IPS-NIHi7 (cell line): ENCODE measurements at regions not wholly inside any gene's neighbourhood (a gene's known extent, or its start where the extent isn't known, plus 50 kb on each side); places are given as distances from the start of the nearest gene placed in this dataset.

Source experiments
- DNase-seq: peaks from one replicate; pipeline ENCODE4 v3.0.0; 2012; ENCODE audit warnings: mixed read lengths; ENCODE audit errors: extremely low spot score

DNA sequence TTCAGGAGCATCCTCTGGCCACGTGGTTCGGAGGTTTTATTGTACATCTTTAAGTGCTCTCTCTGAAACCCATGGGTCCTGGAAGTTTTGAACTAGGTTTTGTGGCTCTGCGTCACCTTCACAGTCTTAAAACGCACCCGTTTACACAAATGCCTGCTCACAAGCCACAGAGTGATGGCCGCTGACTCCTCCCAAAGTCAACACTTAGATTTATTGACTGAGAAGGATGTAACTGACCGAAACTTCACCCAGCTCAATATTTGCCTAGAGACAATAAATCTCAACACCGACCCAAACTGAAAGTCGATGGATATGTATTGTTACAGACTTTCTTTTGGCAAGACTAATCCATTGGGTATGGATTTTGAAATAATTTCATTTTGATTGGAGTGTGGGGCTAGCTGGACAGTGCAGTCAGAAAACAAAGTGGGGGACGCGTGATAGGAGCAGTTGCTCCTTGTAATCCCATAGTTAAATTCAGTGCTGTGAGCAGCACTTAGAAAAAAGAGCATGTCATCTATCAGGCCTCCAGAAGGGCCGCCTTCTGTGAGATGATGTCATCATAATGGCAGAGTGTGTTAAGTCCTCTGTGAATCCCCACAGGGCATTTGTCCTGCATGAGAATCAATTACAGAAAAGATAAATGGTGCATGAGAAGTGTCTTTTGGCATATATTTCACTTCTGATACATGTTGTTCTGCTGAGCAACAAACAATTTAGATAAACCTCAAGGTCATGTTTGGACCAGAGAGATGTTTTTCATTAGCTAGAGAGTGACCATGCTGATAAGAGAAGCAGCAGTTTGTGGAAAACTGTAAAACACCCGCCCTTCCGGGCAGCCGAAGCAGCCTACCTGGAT lies 183.7 kb downstream of the INO80D start:
- no peak for DNase-seq

DNA sequence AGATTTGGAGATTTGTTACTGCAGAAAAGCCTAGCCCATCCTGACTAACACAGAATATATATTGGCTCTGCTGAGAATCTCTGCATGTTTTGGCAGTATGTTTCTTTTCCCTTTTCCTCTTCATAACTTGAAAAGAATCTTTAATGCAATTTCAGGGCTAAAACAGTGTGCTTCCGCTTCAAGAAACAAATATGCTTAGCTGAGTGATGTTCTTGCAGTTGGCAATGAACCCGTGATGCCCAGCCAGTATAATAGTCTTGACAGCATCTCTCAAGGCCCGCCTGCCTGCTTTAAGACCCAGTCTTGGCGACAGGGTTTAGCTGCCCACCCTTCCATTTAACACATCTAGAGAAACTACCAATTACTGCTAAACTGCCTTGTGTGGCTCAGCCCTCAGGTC lies 184.5 kb downstream of the INO80D start:
- no peak for DNase-seq

DNA sequence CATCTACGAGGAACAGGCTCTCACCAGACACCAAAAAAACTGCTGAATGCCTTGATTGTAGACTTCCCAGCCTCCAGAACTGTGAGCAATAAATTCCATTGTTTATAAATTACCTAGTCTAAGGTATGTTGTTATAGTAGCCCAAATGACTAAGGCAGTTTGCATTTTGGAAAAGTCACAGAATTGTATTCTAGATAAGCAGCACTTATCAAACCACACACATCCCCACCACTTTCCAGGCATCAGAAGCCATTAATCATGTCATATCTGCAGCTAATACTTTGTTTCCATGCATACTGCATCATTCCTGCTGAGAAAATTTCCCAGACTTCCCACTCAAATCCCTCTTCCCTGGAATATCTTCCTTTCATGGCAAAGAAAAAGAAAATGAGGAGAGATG lies 187.2 kb downstream of the INO80D start:
- no peak for DNase-seq

DNA sequence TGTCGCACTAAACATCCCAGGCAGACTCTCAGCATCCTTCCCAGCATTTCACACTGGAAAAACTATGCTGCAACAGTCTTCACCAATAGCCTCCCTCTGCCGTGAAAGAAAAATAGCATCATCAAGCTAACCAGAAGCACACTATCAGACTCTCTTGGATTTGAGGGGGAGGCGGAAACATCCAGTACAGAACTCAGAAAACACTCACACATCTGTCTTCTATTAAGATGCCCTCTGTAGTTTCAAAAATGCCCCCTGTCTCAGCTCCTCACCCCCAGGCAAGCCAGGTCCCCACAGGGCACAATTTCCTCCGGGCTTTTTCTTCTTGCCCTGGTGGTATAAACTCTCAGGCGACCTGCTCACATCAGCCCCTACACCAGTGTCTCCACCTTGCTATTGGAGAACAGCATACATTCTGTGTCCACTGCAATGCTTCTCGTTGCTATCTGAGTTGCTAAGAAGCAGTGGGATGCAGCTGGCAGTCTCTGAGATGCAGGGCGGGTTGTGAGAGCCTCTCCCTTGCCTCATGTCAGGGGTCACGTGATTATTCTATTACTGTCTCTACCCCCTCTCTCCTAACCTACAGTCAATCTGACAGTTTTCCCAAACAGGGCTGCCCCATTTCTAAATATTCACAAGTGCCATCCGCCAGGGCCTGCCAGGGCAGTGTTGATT lies 189.9 kb downstream of the INO80D start:
- DNase-seq: no peak

DNA sequence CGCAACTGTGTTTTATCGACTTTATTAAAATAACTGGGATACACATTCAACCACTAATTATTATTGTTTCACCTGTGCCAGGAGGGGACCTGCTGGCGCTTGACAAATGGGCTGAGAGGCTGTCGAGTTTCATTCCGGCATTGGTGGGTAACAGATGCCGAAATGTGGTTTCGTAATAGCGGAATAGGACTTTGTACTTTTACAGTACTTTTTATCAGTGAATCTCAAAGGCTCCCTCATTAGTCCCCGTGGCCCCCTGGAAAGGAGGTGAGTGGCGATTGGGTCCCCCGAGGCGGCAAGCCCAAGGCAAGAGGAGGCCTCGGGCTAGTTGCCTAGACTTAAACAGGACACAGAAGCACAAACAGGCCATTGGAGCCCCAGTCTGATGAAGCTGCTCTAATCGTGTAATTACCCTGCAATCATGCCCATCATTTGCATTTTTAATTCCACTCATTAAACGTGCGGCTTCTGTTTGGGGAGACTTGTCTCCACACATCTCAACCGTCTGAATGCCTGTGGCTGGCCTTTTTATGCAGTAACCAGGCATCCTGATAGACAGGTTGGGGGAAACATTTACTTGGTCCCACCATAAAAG lies 193.2 kb downstream of the INO80D start:
- DNase-seq: no peak

DNA sequence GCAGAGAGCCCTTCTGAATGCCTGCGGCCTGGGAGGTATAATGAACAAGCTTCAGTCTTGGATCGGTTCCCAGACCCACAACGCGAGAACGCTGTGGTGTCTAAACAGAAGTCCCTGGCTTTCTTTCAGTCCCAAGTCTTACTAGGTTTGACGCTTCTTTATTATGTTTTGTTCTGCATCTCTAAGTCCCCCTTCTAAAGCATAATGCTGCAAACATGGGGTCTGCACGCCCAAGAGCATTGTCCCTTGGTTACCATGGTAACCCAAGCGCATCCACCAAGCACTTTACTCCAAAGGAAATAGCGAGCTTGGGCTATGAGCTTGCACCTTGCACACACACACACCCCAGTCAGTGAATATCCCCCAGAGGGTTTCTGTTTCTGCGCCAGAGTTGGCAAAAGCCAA lies 193.7 kb downstream of the INO80D start:
- no peak for DNase-seq

DNA sequence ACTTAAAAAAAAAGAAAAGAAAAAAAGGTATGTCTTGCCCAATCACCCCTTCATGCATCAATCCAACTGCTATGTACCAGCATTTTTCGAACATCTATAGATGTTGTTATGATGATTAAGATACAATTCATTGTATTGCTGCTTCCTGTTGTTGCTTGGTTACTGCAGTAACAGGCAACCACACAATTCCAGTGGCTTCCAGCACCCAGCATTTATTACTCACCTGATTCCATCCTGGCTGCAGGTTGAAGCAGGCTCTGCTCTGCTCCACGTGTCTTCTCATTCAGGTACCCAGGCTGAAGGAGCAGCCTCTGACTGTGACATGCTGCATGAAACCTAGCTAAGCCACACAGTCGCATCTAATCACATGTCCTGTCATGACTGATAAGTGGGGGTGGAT lies 196.9 kb downstream of the INO80D start:
- no peak for DNase-seq

DNA sequence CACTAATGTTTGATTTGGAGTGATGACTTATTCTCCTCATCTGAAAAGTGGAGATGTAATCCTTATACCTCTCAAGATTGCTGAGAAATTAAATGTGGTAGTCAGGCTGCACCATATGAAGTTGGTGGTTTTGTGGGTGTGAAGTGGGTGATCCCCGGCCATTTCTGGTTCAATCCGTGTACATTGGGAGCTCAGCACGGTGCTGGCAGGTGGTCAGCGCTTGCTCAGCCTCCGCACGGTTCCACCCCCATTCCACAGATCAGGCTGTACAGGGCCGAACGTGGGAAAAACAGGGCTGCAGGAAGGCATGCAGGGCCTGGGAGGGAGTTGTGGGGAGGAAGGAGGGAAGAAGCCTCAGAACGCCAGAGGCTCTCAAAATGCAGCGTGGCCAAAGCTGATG lies 198.3 kb downstream of the INO80D start:
- no peak for DNase-seq

DNA sequence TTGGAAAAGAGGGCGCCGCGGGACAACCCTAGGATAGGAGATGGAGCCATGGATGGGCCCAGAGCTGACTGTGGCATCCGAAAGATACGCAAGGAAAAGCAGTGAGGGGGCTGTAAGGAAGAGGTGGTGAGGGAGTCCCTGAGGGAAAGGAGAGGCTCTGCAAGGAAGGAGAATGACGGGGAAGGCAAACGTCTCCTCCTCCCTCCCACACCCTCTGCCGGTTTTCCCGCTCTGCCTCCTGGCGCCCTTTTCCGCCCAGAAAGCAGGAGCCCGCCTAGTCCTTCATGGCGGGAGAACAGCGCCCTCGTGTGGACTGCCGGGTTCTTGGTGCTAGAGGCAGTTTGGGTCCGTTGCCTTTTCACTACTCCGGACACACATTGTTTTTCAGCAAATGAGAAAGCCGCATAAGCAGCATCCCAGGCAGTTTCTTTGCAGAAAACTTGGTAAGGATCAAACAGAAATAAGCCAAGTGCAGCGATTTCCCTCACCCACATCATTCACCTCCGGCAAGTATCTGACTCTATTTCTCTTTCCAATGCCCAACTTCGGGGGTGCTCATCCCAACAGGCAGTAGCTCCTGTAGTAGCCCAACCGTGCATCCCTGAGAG lies 200.4 kb downstream of the INO80D start:
- peak; percentile 96 for DNase-seq

DNA sequence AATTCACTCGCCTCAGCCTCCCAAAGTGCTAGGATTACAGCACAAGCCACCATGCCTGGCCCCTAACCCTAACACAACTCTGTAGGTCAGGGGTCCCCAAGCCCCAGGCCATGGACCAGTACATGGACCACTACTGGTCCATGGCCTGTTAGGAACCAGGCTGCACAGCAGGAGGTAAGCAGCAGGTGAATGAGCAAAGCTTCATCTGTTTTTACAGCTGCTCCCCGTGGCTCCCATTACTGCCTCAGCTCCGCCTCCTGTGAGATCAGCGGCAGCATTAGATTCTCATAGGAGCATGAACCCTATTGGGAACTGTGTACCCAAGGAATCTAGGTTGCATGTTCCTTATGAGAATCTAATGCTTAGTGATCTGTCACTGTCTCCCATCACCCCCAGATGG lies 201.7 kb downstream of the NRP2 start:
- no peak for DNase-seq

DNA sequence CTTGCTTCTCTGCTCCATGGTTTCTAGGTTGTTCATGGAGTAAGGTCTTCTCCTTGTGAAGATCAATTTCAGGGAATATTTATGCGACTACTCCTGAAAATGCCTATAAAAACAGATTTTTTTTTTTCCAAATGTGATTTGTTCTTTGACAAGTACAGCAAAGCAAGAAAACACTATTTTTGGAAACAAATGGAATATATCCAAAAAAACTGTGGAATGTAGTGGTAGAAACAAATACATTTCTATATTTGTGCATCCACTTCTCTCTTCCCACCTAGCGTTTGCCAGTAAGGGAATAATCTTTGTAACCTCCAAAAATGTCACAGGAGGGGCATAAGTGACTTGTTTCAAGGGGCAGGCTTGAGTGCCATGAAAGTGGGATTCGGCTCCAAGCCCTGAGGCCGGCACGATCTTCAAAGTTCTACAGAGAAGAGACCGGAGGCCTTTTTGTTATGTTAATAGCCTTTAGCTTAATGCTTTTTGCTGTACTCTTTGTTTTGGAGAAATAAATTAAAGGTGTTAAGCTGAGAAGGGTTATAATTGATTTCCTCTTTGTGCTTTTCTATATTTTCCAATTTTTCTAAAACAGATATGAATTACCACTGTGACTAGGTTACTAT lies 200.6 kb downstream of the NRP2 start:
- DNase-seq: no peak

DNA sequence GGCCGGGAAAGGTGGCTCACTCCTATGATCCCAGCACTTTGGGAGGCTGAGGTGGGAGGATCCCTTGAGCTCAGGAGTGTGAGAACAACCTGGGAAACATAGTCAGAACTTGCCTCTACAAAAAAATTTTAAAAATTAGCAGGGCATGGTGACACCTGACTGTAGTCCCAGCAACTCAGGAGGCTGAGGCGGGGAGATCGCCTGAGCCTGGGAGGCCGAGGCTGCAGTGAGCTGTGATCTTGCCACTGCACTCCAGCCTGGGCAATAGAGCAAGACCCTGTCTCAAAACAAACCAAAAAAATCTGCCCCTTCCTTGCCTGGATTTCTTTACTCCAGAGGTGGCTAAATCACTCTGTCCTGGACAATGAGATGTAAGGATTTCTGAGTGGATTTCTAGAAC lies 197.7 kb downstream of the NRP2 start:
- DNase-seq: no peak

DNA sequence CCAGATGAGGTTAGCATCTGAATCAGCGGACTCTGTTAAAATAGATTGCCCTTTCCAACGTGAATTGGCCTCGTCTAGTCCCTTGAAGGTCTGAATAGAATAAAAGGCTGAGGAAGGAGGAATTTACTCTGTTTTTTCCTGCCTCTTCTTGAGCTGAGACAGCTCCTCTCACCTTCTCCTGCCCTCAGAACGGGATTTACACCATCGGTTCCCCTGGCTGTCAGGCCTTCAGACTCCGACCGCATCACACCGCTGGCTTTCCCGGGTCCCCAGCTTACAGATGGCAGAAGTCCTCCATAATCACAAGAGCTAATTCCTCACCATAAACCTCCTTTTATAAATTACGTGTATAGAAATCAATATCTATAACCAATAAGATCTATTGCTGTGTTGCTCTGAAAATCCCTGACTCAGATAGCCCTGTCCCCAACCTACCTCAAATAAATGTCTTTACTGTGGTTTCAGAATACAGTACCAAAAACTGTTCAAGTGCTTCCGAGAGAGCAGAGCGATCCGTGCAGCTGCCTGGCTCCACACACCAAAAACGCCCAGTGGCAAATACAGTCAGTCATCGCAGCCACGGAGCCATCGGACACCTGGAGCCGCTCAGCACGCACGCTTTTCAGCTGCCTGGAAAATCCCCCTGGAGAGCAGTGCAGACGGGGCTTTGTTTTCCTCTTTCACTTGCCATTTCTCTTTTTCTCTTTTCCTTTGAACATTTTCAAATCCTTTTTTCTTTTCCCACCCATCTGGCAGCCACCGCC lies 196.9 kb downstream of the NRP2 start:
- no peak for DNase-seq

DNA sequence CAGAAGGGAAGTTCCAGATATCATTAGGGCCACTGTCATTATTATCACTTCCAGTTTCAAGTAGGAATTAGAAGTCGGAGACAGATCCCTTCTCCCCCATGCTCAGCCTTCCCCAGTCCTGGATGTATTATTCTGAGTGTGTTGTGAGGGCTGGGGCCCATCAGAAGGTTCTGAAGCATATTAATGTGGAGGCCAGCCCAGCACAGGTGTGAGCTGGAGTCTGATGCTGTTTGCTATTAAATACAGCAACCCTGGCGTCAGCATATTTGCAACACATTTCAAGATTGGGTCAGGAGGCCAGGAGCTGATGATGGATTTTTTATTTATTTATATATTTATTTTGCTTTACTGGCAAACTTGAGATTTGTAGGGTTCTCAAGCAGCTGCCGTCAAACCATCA lies 195.2 kb downstream of the NRP2 start:
- DNase-seq: no peak

DNA sequence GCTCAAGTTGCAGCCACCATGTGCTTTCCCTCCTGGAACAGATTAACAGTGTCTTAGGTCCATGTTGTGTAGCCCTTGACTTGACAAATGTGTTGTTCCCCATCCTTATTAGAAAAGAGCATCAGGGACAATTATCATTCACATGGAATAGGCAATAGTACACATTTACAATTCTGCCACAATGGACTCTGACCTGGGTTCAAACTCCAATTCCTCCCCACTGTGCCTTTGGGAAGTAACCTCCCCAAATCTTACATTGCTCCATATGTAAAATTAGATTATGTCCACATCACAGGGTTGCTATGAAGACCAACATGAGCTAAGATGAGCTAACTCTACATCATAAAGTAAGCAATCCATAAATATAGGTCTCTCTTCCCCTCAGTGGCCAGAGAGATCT lies 193.8 kb downstream of the NRP2 start:
- no peak for DNase-seq

DNA sequence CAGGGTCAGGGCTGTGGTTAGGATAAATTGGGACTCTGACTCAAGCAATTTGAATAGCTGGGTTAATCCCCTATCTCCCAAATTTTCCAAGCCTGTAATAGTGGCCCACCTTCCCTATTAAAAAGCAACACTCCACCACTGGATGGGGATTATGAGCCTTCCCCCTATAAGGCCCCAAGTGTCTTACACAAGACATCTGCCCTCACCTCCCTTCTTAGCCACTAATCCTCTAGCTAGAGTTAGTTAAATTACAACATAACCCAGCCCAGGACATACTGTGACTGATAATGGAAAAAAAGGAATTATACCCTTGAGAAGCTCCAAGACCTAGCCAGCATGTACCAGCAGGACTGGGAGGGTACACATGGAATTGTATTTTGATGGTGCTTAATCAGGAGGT lies 190.4 kb downstream of the NRP2 start:
- DNase-seq: no peak

DNA sequence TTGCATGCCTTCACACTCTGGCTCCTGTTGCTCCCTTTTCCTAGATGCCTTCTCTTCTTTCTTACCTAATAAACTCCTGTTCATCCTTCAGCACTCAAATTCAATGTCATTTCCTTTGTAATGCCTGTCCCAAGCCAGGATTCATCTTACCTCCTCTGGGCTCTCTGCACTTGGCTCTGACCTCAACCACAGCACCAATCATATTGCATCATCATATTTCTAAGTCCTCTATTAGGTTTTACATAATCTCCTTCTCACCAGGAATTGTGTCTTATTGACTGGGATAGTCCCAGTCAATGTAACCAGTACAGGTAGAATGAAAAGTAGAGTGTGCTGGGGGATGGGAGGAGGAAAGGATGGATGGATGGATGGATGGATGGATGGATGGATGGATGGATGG lies 187.1 kb downstream of the NRP2 start:
- DNase-seq: no peak

DNA sequence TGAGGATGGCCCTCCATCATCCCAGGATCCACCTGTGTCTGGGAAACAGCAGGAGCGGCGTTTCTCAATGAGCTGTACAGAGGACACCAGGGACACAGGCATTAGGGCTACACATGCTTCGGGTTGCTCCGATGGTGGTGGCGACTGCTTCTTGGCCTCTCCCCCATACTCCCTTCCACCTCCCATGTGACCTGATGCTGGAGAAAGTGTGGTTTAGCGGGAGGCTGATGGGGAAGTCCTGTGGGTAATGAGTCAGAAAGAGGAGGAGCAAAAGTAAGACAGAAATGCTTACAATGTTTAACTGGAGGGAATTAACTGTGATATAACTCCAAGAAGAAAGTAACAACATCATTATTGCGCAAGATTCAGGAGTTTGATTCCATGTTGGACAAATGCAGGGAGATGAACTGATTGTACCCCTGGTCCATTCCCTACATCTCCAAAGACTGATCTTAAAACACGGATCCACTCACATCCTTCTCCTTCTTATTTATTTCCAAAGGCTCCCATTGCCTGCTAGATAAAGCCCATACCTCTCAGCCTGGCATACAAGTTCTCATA lies 186.6 kb downstream of the NRP2 start:
- DNase-seq: no peak

DNA sequence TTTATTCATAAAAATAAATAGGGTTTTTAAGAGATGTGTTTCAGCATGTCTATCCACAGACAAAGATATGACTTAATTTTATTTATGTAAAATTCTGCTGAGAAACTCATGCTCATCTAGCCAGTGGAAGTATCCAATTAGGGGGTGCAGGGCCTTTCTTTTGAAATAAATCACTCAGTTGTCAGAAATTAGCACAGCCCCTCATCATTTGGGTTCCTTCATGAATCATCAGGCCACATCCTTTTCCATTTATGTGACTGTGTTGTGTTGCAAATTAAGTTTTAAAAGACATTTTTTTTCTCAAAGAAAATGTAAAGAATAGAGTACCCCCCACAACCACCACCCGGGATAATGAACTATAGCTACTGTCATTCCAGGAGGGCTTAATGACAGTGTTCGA lies 185.8 kb downstream of the NRP2 start:
- DNase-seq: no peak

DNA sequence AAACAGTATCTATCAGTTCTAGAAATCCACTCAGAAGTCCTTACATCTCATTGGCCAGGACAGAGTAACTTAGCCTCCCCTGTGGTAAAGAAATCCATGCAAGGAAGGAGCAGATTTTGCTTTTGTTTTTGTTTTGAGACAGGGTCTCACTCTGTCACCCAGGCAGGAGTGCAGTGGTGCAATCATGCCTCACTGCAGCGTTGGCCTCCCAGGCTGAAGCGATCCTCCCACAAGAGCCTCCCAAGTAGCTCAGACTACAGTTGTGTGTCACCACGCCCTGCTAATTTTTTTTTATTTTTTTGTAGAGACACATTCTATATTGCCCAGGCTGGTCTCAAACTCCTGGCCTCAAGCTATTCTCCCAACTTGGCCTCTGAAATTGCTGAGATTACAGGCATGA lies 185.1 kb downstream of the NRP2 start:
- no peak for DNase-seq

DNA sequence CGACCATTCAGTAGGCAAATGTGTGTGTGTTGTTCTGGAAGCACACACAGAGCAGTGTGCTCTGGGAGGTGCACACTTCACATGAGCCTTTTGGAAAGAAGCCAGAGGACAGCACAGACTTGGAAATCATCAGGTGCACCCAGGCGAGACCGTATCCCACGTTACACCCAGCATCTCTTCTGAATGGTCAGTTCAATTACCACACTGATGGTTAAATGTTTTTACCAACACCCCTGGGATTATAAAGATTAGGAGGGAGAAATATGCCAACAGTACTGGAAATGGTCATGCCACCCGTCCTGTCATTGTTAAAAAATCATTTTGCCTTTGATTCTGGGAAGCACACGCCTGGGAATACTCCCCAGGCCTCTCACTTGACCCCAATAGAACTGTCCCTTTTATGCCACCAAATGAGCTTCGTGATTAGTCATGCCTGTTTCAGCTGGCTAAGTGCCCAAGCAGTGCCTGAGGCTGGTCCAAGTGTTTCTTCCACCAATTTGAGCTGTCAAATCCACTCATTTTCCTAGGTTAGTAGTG lies 183.7 kb downstream of the NRP2 start:
- no peak for DNase-seq
